Dedifferentiated amniotic fluid mesenchymal stem cell (primary cell): ENCODE measurements at regions not wholly inside any gene's neighbourhood (a gene's known extent, or its start where the extent isn't known, plus 50 kb on each side); places are given as distances from the start of the nearest gene placed in this dataset.
"Not testable (repeated sequence)": the region's sequence is repeated elsewhere in the genome, so short reads cannot be mapped to it uniquely, and the experiment has no call there.

ENCODE experiments used
- DNase-seq: peaks from one replicate; pipeline ENCODE4 v3.0.0-alpha.2; 2016; ENCODE audit errors: extremely low spot score

GRCh38 chr3:174336784-174337183, 522.4 kb upstream of the NAALADL2 start:
- DNase-seq: no peak

- DNase-seq: no peak
These were observed 521.9 kb upstream of the NAALADL2 start for GRCh38 chr3:174337227-174337626.

- no peak for DNase-seq
These were observed 518.2 kb upstream of the NAALADL2 start for GRCh38 chr3:174340624-174341587.

- DNase-seq: no peak
These were observed 517.0 kb upstream of the NAALADL2 start for GRCh38 chr3:174342171-174342570.

GRCh38 chr3:174342941-174343501, 516.1 kb upstream of the NAALADL2 start:
- peak; percentile 40 for DNase-seq

- no peak for DNase-seq
These were observed 513.0 kb upstream of the NAALADL2 start for GRCh38 chr3:174346141-174346540.

GRCh38 chr3:174346571-174346970, 512.6 kb upstream of the NAALADL2 start:
- no peak for DNase-seq

- DNase-seq: no peak
These were observed 511.5 kb upstream of the NAALADL2 start for GRCh38 chr3:174347474-174348138.

GRCh38 chr3:174352227-174352626, 506.9 kb upstream of the NAALADL2 start:
- no peak for DNase-seq

- no peak for DNase-seq
These were observed 503.6 kb upstream of the NAALADL2 start for GRCh38 chr3:174355505-174355904.

- DNase-seq: no peak
These were observed 502.5 kb upstream of the NAALADL2 start for GRCh38 chr3:174356596-174356995.

GRCh38 chr3:174358252-174358651, 500.9 kb upstream of the NAALADL2 start:
- no peak for DNase-seq

- no peak for DNase-seq
These were observed 496.6 kb upstream of the NAALADL2 start for GRCh38 chr3:174362556-174362955.

- no peak for DNase-seq
These were observed 495.9 kb upstream of the NAALADL2 start for GRCh38 chr3:174363256-174363655.

- DNase-seq: no peak
These were observed 493.3 kb upstream of the NAALADL2 start for GRCh38 chr3:174365796-174366195.

- not testable (repeated sequence) for DNase-seq
These were observed 492.2 kb upstream of the NAALADL2 start for GRCh38 chr3:174366904-174367303.

- no peak for DNase-seq
These were observed 482.8 kb upstream of the NAALADL2 start for GRCh38 chr3:174376346-174376745.

- no peak for DNase-seq
These were observed 482.0 kb upstream of the NAALADL2 start for GRCh38 chr3:174377096-174377495.

GRCh38 chr3:174377684-174378083, 481.4 kb upstream of the NAALADL2 start:
- DNase-seq: no peak

GRCh38 chr3:174382878-174383277, 476.3 kb upstream of the NAALADL2 start:
- DNase-seq: no peak

- no peak for DNase-seq
These were observed 471.4 kb upstream of the NAALADL2 start for GRCh38 chr3:174387736-174388135.

GRCh38 chr3:174397848-174398247, 461.3 kb upstream of the NAALADL2 start:
- DNase-seq: no peak

GRCh38 chr3:174398761-174399160, 460.4 kb upstream of the NAALADL2 start:
- no peak for DNase-seq
